Neural cell (in vitro differentiated cells): ENCODE measurements at regions not wholly inside any gene's neighbourhood (a gene's known extent, or its start where the extent isn't known, plus 50 kb on each side); places are given as distances from the start of the nearest gene placed in this dataset.

ENCODE experiments used
- CTCF ChIP-seq: fragments of 450-650 bp; IDR thresholded peaks from 2 replicates; pipeline ENCODE4 v1.5.1; 2014; ENCODE audit warnings: antibody characterized with exemption, mild to moderate bottlenecking, moderate library complexity; ENCODE audit not compliant: poor library complexity, severe bottlenecking
- EP300 ChIP-seq: fragments of 450-650 bp; conservative IDR thresholded peaks from 2 replicates; pipeline ENCODE4 v1.6.1; 2014; ENCODE audit warnings: antibody characterized with exemption, mild to moderate bottlenecking, moderate library complexity; ENCODE audit not compliant: poor library complexity, severe bottlenecking
- EZH2 ChIP-seq: fragments of 200-600, 300-800 bp; shearing (Covaris generic), sonication (generic); IDR thresholded peaks from 2 replicates; pipeline ENCODE4 v1.6.1; 2014; ENCODE audit warnings: antibody characterized with exemption, low read length, borderline replicate concordance, mild to moderate bottlenecking; ENCODE audit not compliant: insufficient read depth, poor library complexity, severe bottlenecking
- POLR2AphosphoS5 ChIP-seq: IDR thresholded peaks from 2 replicates; pipeline ENCODE4 v1.6.1; 2012
- RAD21 ChIP-seq: fragments of 450-650 bp; conservative IDR thresholded peaks from 2 replicates; pipeline ENCODE4 v1.6.1; 2014; ENCODE audit warnings: antibody characterized with exemption, mild to moderate bottlenecking, moderate library complexity
- REST ChIP-seq: IDR thresholded peaks from 2 replicates; pipeline ENCODE4 v1.6.1; 2012; ENCODE audit warnings: borderline replicate concordance
- SMC3 ChIP-seq: fragments of 450-650 bp; conservative IDR thresholded peaks from 2 replicates; pipeline ENCODE4 v1.6.1; 2014; ENCODE audit warnings: antibody characterized with exemption, mild to moderate bottlenecking, moderate library complexity; ENCODE audit not compliant: poor library complexity

GRCh38 chr7:21175714-21176113 is 252.2 kb upstream of the SP4 start:
- TF ChIP-seq RAD21 (no peak), CTCF (no peak), EP300 (no peak), EZH2 (no peak), SMC3 (no peak), POLR2AphosphoS5 (no peak), REST (no peak)
